SW480 (cell line): ENCODE measurements at regions not wholly inside any gene's neighbourhood (a gene's known extent, or its start where the extent isn't known, plus 50 kb on each side); places are given as distances from the start of the nearest gene placed in this dataset.

Experiments
- DNase-seq: peaks from one replicate; pipeline ENCODE4 v3.0.0-alpha.2; 2016; ENCODE audit warnings: low spot score

DNA sequence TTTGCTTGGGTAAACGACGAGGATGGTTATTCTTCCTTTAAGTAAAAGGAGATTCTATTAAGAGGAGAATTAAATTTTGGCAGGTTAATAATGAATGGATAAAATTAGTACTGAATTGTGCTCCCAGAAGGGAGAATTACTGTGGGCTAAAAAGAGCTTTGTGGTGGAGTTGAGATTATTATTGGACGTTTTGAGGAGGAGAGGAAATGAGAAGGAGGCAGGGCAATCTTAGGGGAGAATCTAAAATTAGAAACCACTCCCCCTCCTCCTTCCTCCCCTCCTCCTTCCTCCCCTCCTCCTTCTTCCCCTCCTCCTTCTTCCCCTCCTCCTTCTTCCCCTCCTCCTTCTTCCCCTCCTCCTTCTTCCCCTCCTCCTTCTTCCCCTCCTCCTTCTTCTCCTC is 331.8 kb downstream of the PRL start:
- no peak for DNase-seq

DNA sequence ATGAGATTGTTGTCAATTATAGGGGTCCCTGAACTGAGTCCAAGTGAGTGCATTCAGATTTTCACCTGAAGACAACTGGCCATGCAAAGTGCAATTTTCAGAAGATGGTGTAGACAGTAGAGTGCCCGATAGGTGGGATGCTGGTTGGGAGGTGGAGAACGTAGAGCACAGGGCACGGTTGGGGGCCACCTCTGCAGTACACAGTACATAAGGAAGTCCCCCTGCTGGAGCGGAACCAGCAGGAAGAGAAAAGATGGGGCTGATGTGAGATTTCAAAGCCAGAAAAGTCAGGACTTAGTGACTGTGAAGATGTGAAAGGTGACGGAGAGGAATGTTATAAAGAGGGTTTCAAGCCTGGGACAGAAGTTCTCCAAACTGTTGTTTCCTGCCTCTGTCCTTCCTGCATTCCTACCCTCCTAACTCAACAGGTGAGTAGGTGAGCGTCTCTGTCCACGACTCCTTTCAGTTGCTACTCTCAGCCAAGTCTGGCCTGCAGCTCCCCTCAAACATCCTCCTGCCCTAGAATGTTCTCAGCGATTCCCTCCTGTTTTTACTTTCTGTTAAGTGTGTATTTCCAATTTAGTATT is 330.8 kb downstream of the PRL start:
- DNase-seq: no peak

DNA sequence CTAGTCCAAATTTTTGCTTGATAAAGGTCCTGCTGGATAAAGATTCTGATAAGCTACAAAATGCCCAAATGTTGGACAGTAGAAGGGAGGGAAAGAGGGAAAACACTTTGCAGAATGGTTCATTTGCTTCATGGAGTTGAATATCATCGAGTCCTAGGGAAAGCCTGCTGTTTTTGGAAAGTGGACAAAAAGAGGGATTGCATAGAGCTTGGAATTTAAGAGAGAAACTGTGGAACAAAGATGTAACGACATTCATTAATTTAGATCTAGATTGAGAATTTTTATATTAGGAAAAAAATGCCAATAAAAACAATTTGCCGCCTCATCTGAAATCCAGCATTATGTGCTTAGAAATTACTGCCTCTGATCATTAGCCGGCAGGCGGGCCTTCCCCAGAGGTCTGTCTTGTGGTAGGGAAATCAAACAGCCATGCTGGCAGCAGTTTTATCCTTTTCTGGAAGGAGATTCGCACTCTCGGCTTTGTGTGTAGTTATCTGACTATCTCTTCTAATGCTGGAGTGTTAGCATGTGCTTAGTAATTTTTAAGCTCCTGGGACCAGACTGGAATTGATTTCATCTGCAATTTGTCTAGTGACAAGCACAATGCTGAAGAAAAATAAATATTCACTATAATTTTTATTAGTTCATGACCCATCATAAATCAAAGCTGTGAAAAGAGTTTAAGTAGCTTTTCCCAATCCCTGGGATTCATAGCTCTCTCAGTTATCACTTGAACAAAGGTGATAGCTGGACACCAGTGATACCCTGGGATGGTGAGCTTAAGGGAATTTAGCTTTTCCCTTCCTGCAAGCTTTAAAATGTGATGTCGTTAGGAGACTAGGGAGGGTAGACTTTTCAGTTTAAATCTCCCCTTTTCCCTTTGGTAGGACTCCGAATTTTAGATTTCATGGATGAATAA is 329.5 kb downstream of the PRL start:
- DNase-seq: no peak

DNA sequence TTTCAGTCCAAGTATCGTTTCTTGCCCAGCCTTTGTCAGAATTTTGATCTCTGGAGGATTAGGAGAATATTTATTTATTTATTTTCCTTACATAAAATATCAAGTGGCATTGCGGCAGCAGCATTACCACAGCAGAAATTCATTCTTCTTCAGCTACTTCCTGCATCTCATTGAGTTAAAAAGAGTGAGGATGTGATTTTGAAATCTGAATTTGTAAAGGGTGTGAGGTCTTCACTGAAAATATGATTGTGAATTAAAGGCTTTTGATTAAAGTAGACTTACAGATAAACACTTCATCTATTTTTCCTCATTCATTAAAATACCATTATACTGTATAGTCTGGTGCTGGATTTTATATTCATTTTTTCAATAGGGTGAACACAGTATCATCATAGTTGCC is 328.4 kb downstream of the PRL start:
- no peak for DNase-seq

DNA sequence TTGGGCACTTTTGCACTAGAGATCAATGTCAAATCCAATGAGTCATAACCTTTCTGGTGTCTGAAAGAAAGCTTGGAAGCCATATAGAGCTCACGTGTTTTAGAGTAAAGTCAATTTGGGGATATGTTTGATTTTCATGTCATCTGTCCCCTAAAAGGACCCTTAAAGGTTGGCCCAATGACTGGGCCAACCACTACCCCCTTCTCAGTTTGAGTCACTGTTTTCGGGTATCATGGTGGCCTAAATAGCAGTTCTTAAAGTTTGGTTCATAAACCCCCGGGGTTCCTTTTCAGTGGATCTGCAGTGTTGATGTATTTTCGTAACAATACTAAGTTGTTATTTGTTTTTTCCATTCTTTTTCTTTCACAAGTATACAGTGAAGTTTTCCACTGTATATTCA is 327.6 kb downstream of the PRL start:
- DNase-seq: no peak

DNA sequence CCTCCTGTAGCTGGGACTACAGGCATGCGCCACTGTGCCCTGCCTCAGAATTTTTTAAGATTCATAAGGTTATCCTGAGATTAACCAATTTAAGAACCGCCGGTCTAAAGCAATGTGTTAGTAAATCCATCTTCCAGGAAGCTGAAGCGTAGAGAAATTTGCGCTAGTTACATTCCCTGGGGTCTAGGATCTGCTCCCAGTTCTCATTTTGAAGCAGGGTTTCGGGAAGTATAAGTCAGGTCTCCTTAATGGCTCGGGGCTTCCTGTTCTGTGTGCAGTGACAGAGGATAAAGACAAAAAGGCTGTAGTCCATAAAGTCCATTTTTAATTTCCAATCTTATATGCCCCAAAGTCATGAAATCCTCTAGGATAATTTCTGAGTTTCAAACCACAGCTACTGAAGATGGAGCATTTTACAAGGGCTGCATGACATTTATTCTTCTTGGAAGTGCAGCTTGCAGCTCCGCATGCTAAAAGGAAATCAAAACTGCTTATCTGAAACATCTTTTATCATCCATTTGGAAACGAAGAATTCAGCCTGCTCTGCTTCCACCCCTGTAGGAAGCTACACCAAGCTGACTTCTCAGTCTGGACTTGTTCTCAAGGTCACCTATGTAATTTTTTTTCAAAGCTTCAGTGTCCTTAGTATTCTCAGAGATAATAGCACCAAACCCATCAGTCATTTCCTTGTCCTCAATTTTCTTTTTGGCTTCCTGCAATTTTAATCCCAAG is 326.1 kb downstream of the PRL start:
- DNase-seq: no peak

DNA sequence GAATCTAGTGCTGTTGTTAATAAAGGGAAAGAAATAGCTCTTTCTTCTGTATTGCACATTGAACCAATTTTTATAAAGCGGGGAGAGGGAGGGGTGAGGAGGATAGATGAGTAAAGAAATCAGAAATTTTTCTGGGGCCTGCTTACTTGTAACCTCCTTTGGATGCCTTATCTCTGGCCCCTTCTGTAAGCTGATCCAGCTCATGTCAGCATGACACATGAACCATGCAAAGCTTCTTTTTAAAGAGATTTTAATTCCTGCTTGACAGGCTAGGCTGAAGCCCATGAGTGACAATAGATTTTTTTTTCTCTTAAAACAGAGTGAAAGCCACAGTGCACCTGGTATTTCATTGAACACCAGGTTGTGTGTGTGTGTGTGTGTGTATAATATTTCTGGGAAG is 325.3 kb downstream of the PRL start:
- no peak for DNase-seq

DNA sequence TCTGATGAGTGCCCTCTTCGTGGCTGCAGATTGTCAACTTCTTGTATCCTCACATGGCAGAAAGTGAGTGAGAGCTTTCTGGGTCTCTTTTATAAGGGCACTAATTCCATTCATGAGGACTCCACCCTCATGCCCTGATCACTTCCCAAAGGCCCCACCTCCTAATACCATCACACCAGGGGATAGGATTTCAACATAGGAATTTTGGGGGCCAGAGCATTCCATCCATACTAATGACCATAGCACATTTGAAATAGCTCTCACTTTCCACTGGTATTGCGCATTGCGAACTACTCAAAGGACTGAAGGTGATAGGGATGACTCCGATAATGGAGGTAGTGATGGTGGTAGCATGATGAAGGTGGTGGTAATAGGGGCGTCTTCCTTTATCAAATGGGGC is 324.3 kb downstream of the PRL start:
- DNase-seq: no peak

DNA sequence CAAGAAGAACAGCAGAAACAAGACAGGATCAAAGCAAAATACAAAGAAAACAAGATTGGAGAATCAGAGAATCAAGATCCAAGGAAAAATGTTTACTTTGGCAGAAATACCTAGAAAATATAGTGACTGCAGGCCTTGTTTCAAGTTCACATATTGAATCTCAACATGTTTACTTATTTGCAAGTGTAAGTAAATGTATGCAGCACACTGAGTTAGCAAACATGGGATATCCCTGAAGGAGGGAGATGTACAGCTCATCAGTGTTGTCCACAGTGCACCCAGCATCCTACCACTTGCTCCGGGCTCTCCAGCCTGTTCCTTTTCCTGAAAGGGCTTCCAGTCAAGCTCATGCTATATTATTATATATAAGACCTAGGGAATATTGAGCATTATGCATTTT is 319.5 kb downstream of the PRL start:
- DNase-seq: no peak

DNA sequence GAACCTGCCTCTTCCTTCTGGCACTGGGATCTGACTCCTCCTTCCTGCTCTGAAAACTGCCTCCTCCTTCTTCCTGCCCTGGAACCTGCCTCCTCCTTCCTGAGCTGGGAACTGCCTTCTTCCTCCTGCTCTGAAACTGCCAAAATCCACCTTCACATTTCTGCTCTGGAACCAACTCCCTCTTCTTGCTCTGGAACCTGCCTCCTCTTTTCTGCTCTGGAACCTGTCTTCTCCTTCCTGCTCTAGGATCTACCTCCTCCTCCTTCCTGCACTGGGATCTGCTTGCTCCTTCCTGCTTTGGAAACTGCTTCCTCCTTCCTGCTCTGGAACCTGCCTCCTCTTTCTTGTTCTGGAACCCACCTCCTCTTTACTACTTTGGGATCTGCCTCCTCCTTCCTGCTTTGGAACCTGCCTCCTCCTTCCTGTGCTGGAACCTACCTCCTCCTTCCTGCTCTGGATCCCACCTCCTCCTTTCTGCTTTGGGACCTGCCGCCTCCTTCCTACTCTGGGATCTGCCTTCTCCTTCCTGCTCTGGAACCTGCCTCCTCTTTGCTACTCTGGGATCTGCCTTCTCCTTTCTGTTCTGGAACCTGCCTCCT is 315.5 kb downstream of the PRL start:
- DNase-seq: no peak

DNA sequence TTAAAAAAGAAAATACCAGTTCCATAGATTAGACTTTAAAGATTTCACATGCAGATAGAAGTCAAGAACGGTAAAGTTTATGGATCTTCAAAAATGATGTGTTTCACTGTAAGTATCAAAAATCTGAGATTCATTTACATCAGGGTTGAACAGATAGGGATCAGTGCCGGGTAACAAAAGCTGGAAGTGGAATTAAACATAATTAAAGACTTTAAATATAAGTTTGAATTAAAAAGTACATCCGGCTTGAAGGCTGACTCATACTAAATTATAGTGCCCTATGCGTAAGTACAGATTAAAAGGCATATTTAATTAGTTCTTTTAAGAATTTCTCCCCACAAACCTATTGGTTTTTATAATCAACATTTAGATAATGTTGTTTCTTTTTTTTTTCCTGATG is 312.7 kb downstream of the PRL start:
- DNase-seq: no peak

DNA sequence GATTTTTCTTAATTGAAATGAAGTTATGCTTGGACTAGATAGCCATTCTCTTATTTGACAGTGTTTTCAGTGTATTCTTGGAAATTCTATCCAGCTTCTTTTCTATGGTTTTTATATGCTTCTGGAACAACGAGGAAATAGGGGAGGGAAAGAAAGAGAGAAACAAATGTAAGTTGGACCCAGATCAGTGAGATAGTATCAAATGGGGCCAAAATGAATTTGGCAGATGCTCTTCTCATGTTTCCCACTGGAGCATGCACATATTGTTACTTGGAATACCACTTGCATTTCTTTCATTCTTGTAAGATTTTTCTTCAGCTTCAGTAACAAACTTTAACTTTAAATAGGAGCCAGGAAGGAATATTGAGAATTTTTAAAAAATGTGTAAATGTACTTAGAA is 312.3 kb downstream of the PRL start:
- DNase-seq: no peak

DNA sequence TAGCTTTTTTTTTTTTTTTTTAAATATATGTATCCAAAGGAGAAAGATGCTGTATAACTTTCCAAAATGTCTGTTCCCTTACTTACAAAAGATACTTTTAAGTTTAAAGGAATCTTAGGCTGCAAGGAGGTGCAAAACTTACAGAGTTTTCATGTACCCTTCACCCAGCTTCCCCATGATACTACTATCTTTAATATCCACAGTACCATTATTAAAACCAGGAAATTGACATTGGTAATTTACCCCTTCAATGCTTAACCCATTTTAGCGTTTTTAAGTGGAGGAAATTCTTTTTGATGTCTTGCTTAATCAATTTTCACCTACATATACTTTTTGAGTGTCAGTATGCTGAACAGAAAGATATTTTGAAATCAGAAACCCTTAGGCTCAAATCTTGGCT is 310.9 kb downstream of the PRL start:
- no peak for DNase-seq

DNA sequence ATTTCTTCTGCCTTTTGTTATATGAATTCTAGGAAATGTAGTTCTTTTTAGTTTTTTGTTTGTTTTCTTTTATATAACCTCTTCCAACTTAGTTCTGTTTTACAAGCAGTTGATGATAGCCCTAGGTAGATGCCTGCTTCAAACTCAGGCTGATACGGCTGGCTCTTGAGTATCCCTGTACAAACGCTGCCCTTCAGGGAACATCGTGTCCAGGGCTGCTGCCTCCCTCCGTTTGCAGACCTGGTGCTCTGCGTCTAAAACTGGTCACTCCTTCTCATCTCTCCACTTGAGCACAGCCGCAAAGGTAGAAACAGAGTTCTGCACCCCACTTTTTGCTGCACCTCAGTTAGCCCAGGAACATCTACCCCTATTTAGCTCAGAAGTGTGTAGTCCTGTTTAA is 310.1 kb downstream of the PRL start:
- DNase-seq: no peak

DNA sequence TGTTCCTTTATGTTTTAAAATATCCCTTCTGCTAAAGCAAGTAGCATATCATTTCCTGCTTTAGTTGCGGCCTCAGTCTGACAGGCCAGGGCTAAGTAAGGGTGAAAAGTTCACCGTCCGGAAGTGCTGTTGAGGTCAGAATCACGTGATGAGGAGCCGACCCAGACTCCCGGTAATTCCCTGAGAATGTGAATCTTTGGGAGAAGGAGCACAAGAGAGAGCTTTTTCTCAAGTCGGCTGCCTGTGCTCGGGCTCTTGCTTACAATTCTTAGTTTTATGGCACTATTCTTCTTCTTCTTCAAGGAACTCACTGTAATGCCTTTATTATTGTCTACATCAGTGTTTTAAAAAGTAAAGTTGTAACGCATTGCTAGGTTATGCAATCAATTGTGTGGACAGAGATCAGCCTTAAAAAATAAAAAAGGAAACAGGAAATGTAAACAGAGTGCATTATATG is 309.3 kb downstream of the PRL start:
- no peak for DNase-seq

DNA sequence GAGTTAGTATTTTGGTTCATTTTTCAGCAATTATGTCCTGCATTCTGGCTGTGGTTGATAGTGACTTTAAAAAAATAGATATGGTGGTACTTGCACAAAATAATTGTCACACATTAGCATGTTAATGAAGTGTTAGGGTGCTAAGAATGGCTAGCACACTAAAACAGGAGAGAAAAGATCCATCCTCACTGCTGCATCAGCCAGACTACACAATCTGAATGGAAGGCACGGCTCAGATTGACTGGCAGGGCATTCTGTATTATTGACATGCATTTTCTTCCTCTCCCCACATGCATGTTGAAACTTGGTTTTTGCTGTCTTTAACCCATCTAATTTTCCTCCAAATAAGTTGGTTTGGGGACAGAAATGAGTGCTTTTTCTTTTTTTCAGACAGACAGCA is 306.3 kb downstream of the PRL start:
- DNase-seq: no peak

DNA sequence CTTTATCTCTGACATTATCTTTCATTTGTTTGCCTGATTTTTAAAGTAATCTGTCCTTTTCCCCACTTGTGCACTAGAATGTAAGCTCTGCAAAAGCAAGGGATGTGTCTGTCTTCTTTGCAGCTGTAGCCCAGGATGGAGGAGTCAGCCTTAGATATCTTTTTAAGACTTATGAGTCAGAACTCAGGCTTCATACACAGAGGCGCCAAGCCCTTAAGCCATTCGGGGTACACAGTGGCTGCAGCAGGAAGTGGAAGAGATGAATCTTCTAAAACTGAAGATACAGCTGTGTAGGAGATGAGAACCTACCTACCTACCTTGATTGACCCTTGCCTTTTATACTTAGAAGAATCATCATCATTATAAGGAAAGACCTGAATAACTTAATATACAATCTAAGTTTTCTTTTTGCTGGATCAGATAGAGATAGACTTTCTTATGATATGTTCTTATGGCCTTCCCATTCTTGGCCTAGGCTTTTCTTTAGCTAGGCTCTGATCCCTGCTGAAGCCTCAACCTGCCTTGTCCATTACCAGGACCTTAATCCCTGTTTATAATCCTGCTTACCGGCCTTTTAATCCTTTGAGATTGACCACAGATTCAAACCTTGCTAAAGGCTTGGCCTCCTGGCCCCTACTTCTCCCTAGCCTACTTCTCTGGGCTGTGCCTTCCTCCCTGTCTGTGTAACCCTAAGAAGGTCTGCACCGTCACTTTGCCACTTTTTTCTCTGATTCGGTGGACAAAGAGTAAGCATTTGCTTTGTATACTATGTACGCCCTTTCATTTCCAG is 304.5 kb downstream of the PRL start:
- no peak for DNase-seq

DNA sequence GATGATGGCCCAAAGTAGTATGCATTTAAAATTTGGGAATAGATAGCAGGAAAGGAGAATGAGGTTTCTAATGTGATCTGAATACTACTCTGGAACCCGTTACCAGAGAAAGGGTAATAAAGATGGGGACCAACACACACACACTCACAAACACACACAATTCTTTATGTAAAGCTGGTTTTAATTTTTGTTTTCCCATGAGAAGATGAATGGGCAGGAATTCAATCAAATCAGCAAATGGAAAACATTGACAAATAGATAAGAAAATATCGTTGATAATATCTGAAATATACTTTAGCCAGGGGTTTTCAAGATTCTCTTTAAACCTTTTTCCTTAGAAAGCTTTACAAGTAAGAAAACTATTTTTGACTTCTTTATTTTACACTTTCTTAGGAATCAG is 303.0 kb downstream of the PRL start:
- no peak for DNase-seq

DNA sequence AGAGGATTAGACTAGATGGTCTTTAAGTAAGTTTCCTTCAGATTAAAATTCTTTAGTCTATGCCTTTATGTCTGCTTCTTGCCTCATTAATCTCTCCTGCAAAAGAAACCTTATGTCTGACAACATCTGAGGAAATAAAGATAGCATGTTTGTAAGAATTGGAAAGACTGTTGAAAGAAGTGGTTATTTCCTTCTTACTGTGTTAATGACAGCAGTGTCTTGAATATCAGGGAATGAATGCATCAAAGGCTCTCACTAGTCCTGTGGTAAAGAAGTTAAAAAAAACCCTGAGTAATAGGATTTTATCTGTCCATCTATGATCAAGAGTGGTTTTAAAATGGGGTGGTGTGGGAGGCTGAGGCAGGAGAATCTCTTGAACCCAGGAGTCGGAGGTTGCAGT is 302.0 kb downstream of the PRL start:
- DNase-seq: no peak

DNA sequence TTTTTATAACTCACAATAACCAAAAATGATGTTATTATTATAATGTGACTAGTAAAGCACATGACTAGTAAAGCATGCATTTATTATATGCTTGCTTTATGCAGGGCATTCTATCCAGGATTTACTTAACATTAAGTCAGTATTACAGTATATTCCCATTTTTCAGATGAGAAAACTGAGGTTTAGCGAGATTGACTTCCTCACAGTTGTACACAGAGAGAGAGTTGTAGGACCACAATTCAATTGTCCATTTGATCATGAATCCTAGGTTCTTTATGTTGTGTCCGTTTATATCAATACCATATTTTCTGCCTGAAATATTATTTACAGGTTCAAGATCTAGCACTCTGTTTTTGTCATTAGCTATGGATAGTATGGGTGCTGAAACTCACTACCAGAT is 301.5 kb downstream of the PRL start:
- DNase-seq: no peak

DNA sequence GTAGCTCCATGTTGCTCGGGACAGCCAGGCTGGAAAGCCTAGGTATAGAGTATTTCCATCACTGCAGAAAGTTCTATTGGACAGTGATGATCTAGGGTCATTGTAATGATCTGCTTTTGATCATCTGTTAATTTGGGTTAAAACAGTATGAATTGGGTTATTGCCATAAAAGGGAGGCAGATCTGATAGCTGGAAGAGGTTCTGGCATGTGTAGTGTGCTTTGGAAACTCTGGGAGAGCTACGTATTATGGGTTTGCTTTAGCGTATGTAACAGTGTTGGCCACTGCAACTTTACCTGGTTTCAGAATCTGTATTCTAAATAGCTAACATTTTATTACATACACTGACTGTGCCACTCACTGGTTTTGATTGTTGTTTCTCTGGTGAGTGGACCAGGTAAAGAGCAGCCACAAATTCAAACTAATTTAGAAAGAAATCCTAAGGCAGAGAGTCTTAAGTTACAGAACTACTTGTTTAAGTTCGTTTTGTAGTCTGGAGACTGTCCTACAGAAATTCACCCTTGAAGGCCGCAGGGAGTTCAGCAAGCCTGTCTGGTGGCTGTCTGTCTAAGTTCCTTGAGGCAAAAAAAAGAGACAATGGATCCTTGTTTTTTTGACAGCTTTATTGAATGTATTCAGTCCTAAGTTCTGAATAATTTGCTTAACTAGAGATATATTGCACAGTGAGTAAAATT is 300.3 kb downstream of the PRL start:
- no peak for DNase-seq
